A549 (cell line): ENCODE measurements at regions not wholly inside any gene's neighbourhood (a gene's known extent, or its start where the extent isn't known, plus 50 kb on each side); places are given as distances from the start of the nearest gene placed in this dataset.

Source experiments
- ATAC-seq, 2 experiments: fragments of 200-7000 bp in 1 of 2; fragments of >200 bp in 1 of 2; cut with Nextera tagmentation in 1 of 2; cut with Tn5 transposase in 1 of 2; 3 replicates each; pipeline versions ENCODE4 v1.8.0 to v1.9.1; 2018 to 2020; ENCODE audit warnings: mild to moderate bottlenecking in 1 of 2, moderate library complexity in 1 of 2
- CTCF ChIA-PET: fragments of 300-600 bp; sonication (Branson Sonifier 250); formaldehyde crosslinking; extraction: SDS; loops from one replicate; lab custom pipeline; 2021; ENCODE audit warnings: antibody characterized with exemption, inconsistent platforms; lab: Yijun Ruan, JAX
- POLR2A ChIA-PET: fragments of 350-600 bp; formaldehyde crosslinking; extraction: SDS; loops from one replicate; lab custom pipeline; 2021; ENCODE audit warnings: antibody characterized with exemption, inconsistent platforms; lab: Yijun Ruan, JAX
- DNase-seq, 2 experiments: peaks; one replicate each; pipeline versions ENCODE4 v3.0.0 to v3.0.0-alpha.2; 2011 to 2016; ENCODE audit warnings: low read depth in 1 of 2, low spot score in 1 of 2
- FAIRE-seq: peaks from 2 replicates; lab custom pipeline; 2011; peaks lifted over from hg19 to GRCh38; lab: Jason Lieb, UNC
- H3K27ac ChIP-seq, 2 experiments: fragments of >200 bp; sonication (Bioruptor Twin); formaldehyde crosslinking; 3 replicates each; pipeline ENCODE4 v1.5.1; 2016 to 2017
- H3K4me1 ChIP-seq: fragments of >200 bp; sonication (Bioruptor Twin); formaldehyde crosslinking; 3 replicates; pipeline ENCODE4 v1.6.1; 2016
- H3K4me2 ChIP-seq: fragments of >200 bp; sonication (Bioruptor Twin); formaldehyde crosslinking; 3 replicates; pipeline ENCODE4 v1.6.1; 2016
- H3K4me3 ChIP-seq: fragments of >200 bp; sonication (Bioruptor Twin); formaldehyde crosslinking; 3 replicates; pipeline ENCODE4 v1.5.1; 2016
- H3K9me3 ChIP-seq: fragments of >200 bp; sonication (Bioruptor Twin); formaldehyde crosslinking; 3 replicates; pipeline ENCODE4 v1.6.1; 2016
- ATOH8 ChIP-seq: fragments of 250-450 bp; sonication (Bioruptor Pico); IDR thresholded peaks from 2 replicates; pipeline ENCODE4 v1.5.0; 2020; ENCODE audit warnings: low read depth, mild to moderate bottlenecking, moderate library complexity
- CBX2 ChIP-seq: fragments of 200-600 bp; sonication (generic); IDR thresholded peaks from 2 replicates; pipeline ENCODE4 v1.6.1; 2016; ENCODE audit warnings: low read depth, mild to moderate bottlenecking, borderline replicate concordance
- CHD4 ChIP-seq: fragments of 200-600 bp; sonication (generic); IDR thresholded peaks from 2 replicates; pipeline ENCODE4 v1.6.1; 2016; ENCODE audit warnings: antibody characterized with exemption, mild to moderate bottlenecking, borderline replicate concordance
- EHF ChIP-seq: fragments of 250-450 bp; sonication (Bioruptor Pico); IDR thresholded peaks from 2 replicates; pipeline ENCODE4 v1.5.0; 2020; ENCODE audit warnings: mild to moderate bottlenecking
- ELK1 ChIP-seq: fragments of 150-350 bp; IDR thresholded peaks from 2 replicates; pipeline ENCODE4 v1.6.1; 2014; ENCODE audit warnings: low read depth, mild to moderate bottlenecking, low read length
- EP300 ChIP-seq, 2 experiments: fragments of >200 bp; sonication (Bioruptor Twin); formaldehyde crosslinking; IDR thresholded peaks; 2 replicates in 1 of 2; 3 replicates in 1 of 2; pipeline ENCODE4 v1.6.1; 2016 to 2017
- FOSB ChIP-seq: fragments of 250-450 bp; sonication (Bioruptor Pico); IDR thresholded peaks from 2 replicates; pipeline ENCODE4 v1.5.0; 2020; ENCODE audit warnings: mild to moderate bottlenecking, moderate library complexity
- FOSL2 ChIP-seq, 2 experiments: fragments of 450-650 bp in 1 of 2; fragments of >200 bp in 1 of 2; sonication (Bioruptor Twin) in 1 of 2; formaldehyde crosslinking; IDR thresholded peaks; 2 replicates each; pipeline versions ENCODE4 v1.5.0 to v1.6.1; 2016 to 2020; ENCODE audit warnings: mild to moderate bottlenecking in 1 of 2, moderate library complexity in 1 of 2
- GATA3 ChIP-seq: IDR thresholded peaks from 2 replicates; pipeline ENCODE4 v1.6.1; 2012; ENCODE audit warnings: borderline replicate concordance
- HEYL ChIP-seq: fragments of 250-450 bp; sonication (Bioruptor Pico); IDR thresholded peaks from 2 replicates; pipeline ENCODE4 v1.8.0; 2021; ENCODE audit warnings: mild to moderate bottlenecking, moderate library complexity
- KDM1A ChIP-seq: fragments of 200-600 bp; sonication (generic); IDR thresholded peaks from 2 replicates; pipeline ENCODE4 v1.6.1; 2016; ENCODE audit warnings: low read depth, mild to moderate bottlenecking
- KDM5A ChIP-seq: fragments of 200-600 bp; sonication (generic); IDR thresholded peaks from 2 replicates; pipeline ENCODE4 v1.6.1; 2016; ENCODE audit warnings: antibody characterized with exemption, mild to moderate bottlenecking
- MAFK ChIP-seq: fragments of 450-650 bp; IDR thresholded peaks from 2 replicates; pipeline ENCODE4 v1.6.1; 2014; ENCODE audit not compliant: partially characterized antibody
- MAZ ChIP-seq: fragments of 150-350 bp; IDR thresholded peaks from 2 replicates; pipeline ENCODE4 v1.6.1; 2014; ENCODE audit warnings: antibody characterized with exemption, low read depth, low read length, borderline replicate concordance
- MYC ChIP-seq: IDR thresholded peaks from 2 replicates; pipeline ENCODE4 v1.6.1; 2012; ENCODE audit warnings: mild to moderate bottlenecking, inconsistent platforms, low read length, improper control_type of control experiment, borderline replicate concordance
- NFE2L2 ChIP-seq: fragments of 150-350 bp; conservative IDR thresholded peaks from 2 replicates; pipeline ENCODE4 v1.6.1; 2014; ENCODE audit warnings: low read length
- NPAS2 ChIP-seq: fragments of 250-450 bp; sonication (Bioruptor Pico); IDR thresholded peaks from 2 replicates; pipeline ENCODE4 v1.8.0; 2022; ENCODE audit warnings: mild to moderate bottlenecking, moderate library complexity, borderline replicate concordance
- NR3C1 ChIP-seq: fragments of >200 bp; sonication (Bioruptor Twin); formaldehyde crosslinking; IDR thresholded peaks from 3 replicates; pipeline ENCODE4 v1.6.1; 2017
- POLR2A ChIP-seq: IDR thresholded peaks from 2 replicates; pipeline ENCODE4 v1.6.1; 2012; ENCODE audit warnings: mild to moderate bottlenecking, low read length
- POLR2AphosphoS2 ChIP-seq: conservative IDR thresholded peaks from 2 replicates; pipeline ENCODE4 v1.6.1; 2012; ENCODE audit warnings: low read length, improper control_type of control experiment, inconsistent platforms
- RAD21 ChIP-seq, 2 experiments: fragments of >200 bp in 1 of 2; sonication (Bioruptor Twin) in 1 of 2; formaldehyde crosslinking in 1 of 2; IDR thresholded peaks in 1 of 2; conservative IDR thresholded peaks in 1 of 2; 2 replicates in 1 of 2; 3 replicates in 1 of 2; pipeline ENCODE4 v1.6.1; 2012 to 2018; ENCODE audit warnings: inconsistent platforms in 1 of 2
- RARB ChIP-seq: fragments of 250-450 bp; sonication (Bioruptor Pico); IDR thresholded peaks from 2 replicates; pipeline ENCODE4 v1.8.0; 2021; ENCODE audit warnings: mild to moderate bottlenecking, moderate library complexity
- SREBF2 ChIP-seq: fragments of 450-650 bp; IDR thresholded peaks from 2 replicates; pipeline ENCODE4 v1.6.1; 2014; ENCODE audit warnings: mild to moderate bottlenecking, moderate library complexity
- TP53 ChIP-seq: fragments of 250-450 bp; sonication (Bioruptor Pico); IDR thresholded peaks from 2 replicates; pipeline ENCODE4 v1.5.0; 2021; ENCODE audit warnings: mild to moderate bottlenecking, moderate library complexity
- ZSCAN20 ChIP-seq: fragments of 250-450 bp; sonication (Bioruptor Pico); IDR thresholded peaks from 2 replicates; pipeline ENCODE4 v1.8.0; 2022; ENCODE audit warnings: mild to moderate bottlenecking, moderate library complexity
- WGBS: methylation state at CpG from one replicate; pipeline ENCODE4 v1.1.6; 2017; ENCODE audit errors: missing lambda C conversion rate; 5-methylcytosine and 5-hydroxymethylcytosine counted together
- TF ChIP-seq, protein P1 (sequence below): fragments of >200 bp; sonication (Bioruptor Twin); formaldehyde crosslinking; IDR thresholded peaks from 3 replicates; pipeline ENCODE4 v1.6.1; 2016
- TF ChIP-seq, protein P2 (sequence below): fragments of >200 bp; sonication (Bioruptor Twin); formaldehyde crosslinking; IDR thresholded peaks from 2 replicates; pipeline ENCODE4 v1.6.1; 2016

- FAIRE-seq (no peak), ATAC-seq (no peak), DNase-seq (no peak)
- Histone ChIP-seq H3K4me1 (no peaks in the 10 kb centered on the region), H3K4me2 (no peak overlapping the region), H3K4me3 (no peak overlapping the region), H3K9me3 (no peaks in the 10 kb centered on the region), H3K27ac (no peak overlapping the region; a peak in 1 of 6 replicates)
- WGBS = 84% methylated on average over 8 of the region's 8 CpGs
- ChIA-PET CTCF (interaction anchor here (0.6 to 3.2 kb wide), 25 partner anchors 9 to 1329 kb away, joined by 3 to 15 read pairs (median 4); partner anchors contain the start of gene OSR1), POLR2A (no interaction called here)
- no peak for TF ChIP-seq MAZ
- TF ChIP-seq CBX2 = no peak
- TF ChIP-seq POLR2A = no peak
- TF ChIP-seq CHD4 = no peak
- no peak for TF ChIP-seq MAFK
- no peak for TF ChIP-seq FOSB (CRISPR knock-in tag)
- no peak for TF ChIP-seq HEYL (CRISPR knock-in tag)
- TF ChIP-seq TP53 (CRISPR knock-in tag) = no peak
- no peak for TF ChIP-seq NPAS2 (CRISPR knock-in tag)
Observed at GRCh38 chr2:19746137-19746600, 155.6 kb downstream of the TTC32 start.

DNA sequence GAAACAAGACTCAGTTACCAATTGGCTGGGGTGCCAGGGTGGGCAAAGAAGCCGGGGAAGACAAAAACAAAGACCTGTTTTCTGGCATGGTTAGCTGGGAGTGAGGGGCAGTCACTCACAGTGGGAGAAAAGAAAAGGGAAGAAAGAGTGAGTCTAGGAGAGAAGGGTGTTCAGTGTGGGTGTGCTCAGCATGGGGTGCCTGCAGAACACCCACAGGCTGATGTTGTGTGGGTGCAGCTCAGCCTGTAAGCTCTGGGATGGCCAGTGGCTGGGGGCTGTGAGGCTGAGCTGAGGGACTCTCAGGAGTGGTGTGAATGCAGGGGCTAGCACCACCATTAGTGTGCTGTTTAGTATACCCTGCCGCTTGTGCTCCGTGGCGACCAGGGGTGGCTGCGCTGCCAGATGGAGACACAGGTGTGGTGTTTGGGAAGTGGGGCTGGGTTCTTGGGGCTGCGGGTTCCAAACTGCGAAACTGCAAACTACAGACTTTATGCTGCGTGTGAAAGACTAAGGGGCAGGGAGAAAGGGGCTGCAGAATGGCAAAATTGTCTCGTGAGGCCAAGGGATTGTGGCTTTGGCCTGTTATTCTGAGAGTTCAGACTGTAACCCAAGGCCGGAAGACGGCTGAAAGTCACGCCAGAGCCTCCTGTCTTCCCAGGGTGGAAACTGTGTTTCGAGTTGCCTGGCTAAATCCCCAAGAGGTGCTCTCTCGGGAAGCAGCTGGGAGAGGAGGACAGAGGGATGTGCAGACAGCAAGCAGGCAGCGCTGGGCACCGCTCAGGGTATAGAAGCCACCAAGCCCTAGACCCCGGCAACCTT lies 156.3 kb downstream of the TTC32 start:
- DNase-seq (no peak), ATAC-seq (no peak), FAIRE-seq (no peak)
- no peak overlapping the region; a peak in 2 of 6 replicates for H3K27ac ChIP-seq
- ChIA-PET CTCF (interaction anchor here (0.7 to 3.2 kb wide), 17 partner anchors 9 to 1329 kb away, joined by 3 to 15 read pairs (median 3); no protein-coding TSS in a partner anchor), POLR2A (no interaction called here)
- H3K4me2 ChIP-seq = no peak overlapping the region
- 87% methylated on average over 17 of the region's 17 CpGs for WGBS
- no peaks in the 10 kb centered on the region for H3K9me3 ChIP-seq
- H3K4me1 ChIP-seq = no peaks in the 10 kb centered on the region
- H3K4me3 ChIP-seq = no peak overlapping the region
- TF ChIP-seq, protein P1, sequence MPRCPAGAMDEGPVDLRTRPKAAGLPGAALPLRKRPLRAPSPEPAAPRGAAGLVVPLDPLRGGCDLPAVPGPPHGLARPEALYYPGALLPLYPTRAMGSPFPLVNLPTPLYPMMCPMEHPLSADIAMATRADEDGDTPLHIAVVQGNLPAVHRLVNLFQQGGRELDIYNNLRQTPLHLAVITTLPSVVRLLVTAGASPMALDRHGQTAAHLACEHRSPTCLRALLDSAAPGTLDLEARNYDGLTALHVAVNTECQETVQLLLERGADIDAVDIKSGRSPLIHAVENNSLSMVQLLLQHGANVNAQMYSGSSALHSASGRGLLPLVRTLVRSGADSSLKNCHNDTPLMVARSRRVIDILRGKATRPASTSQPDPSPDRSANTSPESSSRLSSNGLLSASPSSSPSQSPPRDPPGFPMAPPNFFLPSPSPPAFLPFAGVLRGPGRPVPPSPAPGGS = no peak
- no peak for TF ChIP-seq ELK1
- no peak for TF ChIP-seq GATA3
- no peak for TF ChIP-seq NR3C1
- TF ChIP-seq RAD21 (conservative IDR thresholded peaks at IDR 0.05 in 1 of 2, IDR thresholded peaks at IDR 0.05 in 1 of 2) = no peak
- no peak for TF ChIP-seq NFE2L2
- TF ChIP-seq RARB (CRISPR knock-in tag) = no peak
- no peak for TF ChIP-seq ZSCAN20
- TF ChIP-seq MAZ = no peak
- TF ChIP-seq EHF (CRISPR knock-in tag) = no peak
- no peak for TF ChIP-seq POLR2AphosphoS2
- TF ChIP-seq SREBF2 = no peak

DNA sequence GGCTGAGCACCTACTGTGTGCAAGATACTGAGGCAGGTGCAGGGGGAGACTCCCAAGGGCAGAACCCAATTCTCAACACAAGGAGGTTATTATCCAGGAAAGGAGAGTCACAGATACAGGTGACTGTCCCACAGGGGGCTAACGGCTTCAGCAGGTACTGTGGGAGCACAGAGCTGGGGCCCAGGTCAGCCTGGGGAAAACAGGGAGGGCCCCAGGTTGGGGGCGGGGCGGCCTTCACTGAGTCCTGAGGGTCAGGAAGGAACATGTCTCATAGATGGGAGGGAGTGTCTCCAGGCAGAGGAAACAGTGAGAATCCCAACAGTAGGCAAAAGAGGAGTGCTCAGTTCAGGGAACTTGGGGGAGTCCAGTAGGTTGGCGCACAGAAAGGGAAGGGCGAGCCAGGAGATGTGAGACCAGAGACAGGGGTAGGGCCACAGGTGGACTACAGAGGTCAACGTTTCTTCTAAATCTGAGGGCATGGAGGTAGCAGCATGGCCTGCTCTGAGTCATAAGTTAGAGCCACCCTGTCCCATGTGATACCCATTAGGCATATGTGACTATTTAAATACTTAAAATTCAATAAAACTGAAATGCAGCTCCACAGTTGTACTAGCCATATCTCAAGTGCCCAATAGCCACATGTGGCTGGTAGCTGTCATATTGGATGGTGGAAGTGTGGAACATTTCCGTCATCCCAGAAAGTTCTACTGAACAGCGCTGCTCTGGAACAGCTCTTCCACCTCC lies 157.2 kb downstream of the TTC32 start:
- ChIA-PET POLR2A (no interaction called here), CTCF (interaction anchor here (0.6 to 3.2 kb wide), 8 partner anchors 8 to 1224 kb away, joined by 3 to 11 read pairs (median 3); no protein-coding TSS in a partner anchor)
- 77% methylated on average over 7 of the region's 8 CpGs for WGBS
- no peak for FAIRE-seq
- Histone ChIP-seq H3K27ac (no peak overlapping the region), H3K4me3 (no peak overlapping the region), H3K4me1 (no peaks in the 10 kb centered on the region), H3K4me2 (no peak overlapping the region), H3K9me3 (no peaks in the 10 kb centered on the region)
- DNase-seq = no peak
- no peak for ATAC-seq
- TF ChIP-seq CHD4 (no peak), MYC (no peak), EP300 (IDR thresholded peaks at IDR 0.05) (no peak), FOSB (CRISPR knock-in tag) (no peak), KDM1A (no peak), ZSCAN20 (no peak), ATOH8 (no peak), GATA3 (no peak), KDM5A (no peak), POLR2A (no peak), FOSL2 (IDR thresholded peaks at IDR 0.05) (no peak), FOSL2 (CRISPR knock-in tag; IDR thresholded peaks at IDR 0.05) (no peak)
- TF ChIP-seq, protein P1 = no peak
- TF ChIP-seq, protein P2, sequence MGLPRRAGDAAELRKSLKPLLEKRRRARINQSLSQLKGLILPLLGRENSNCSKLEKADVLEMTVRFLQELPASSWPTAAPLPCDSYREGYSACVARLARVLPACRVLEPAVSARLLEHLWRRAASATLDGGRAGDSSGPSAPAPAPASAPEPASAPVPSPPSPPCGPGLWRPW = no peak
